Activated CD4-positive, alpha-beta memory T cell treated with anti-CD3 and anti-CD28 coated beads for 36 hours (primary cell): ENCODE measurements at regions not wholly inside any gene's neighbourhood (a gene's known extent, or its start where the extent isn't known, plus 50 kb on each side); places are given as distances from the start of the nearest gene placed in this dataset.

Source experiments
- CTCF ChIA-PET: fragments of 350-600 bp; sonication (Branson Sonifier 250); formaldehyde crosslinking; loops from one replicate; lab custom pipeline; 2021; ENCODE audit warnings: antibody characterized with exemption, inconsistent platforms; lab: Charles Lee
- POLR2A ChIA-PET: fragments of 350-600 bp; sonication (Branson Sonifier 250); formaldehyde crosslinking; loops from one replicate; lab custom pipeline; 2021; ENCODE audit warnings: antibody characterized with exemption; lab: Charles Lee
- DNase-seq: peaks from one replicate; pipeline ENCODE4 v3.0.0-alpha.2; 2020
- H3K27ac Mint-ChIP-seq: one replicate; pipeline ENCODE4 v1.8.0; 2021; ENCODE audit warnings: mixed read lengths
- H3K27me3 Mint-ChIP-seq: one replicate; pipeline ENCODE4 v1.8.0; 2021; ENCODE audit warnings: mixed read lengths
- H3K36me3 Mint-ChIP-seq: one replicate; pipeline ENCODE4 v1.8.0; 2021; ENCODE audit warnings: mixed read lengths
- H3K4me1 Mint-ChIP-seq: one replicate; pipeline ENCODE4 v1.8.0; 2021; ENCODE audit warnings: low read depth, mixed read lengths
- H3K4me3 Mint-ChIP-seq: one replicate; pipeline ENCODE4 v1.8.0; 2021; ENCODE audit warnings: mild to moderate bottlenecking, mixed read lengths
- H3K9me3 Mint-ChIP-seq: one replicate; pipeline ENCODE4 v1.8.0; 2021; ENCODE audit warnings: mixed read lengths
- intact Hi-C: fragments of 100-400 bp; cut with micrococcal nuclease; formaldehyde crosslinking; loops from one replicate; pipeline ENCODE4 v1.15.1; 2023

DNA sequence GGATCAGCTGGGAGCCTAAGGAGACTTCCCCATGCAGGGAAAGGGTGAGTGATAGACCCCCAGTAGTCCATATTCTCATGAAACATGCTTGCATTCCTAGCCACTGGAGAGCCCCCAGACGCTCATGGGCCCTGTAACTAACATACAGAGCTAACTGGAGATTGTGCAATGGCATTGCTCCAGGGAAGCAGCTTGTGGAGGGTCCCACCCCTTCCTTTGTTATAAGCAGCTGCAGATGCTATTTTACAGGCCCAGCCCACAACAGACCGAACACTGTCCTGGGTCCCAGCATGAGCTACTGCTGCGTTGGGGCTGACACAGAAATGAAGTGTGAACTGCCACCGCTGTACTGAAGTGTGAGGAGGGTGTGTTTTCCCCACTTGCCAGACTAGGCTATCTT lies 1465.7 kb upstream of the DIAPH2 start:
- ChIA-PET CTCF (no interaction called here), POLR2A (no interaction called here)
- intact Hi-C loops: no loop called here
- DNase-seq: no peak
- Mint-ChIP-seq H3K27ac (no peak overlapping the region), H3K27me3 (no peaks in the 10 kb centered on the region), H3K4me1 (no peaks in the 10 kb centered on the region), H3K4me3 (no peak overlapping the region), H3K36me3 (no peaks in the 10 kb centered on the region), H3K9me3 (no peaks in the 10 kb centered on the region)

DNA sequence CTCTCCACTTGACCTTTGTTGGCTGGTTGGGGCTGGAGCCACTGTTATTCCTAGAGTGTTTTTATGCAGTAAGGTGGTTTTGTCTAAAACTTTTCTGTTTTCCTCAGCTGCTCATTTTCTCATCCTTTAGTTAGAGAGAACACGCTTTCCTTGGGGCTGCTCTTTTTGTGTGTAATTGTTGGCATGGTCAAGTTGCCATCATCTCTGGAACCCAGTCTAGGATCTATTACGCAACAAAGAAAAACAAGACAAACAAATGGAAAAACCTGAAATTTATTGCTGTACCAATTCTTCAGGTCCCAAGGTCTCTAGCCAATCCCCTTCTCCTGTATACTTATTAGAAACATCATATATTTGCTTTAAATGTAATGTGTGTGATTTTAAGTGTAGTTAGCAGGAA lies 1436.3 kb upstream of the DIAPH2 start:
- H3K27ac Mint-ChIP-seq: no peak overlapping the region
- no peaks in the 10 kb centered on the region for H3K27me3 Mint-ChIP-seq
- H3K36me3 Mint-ChIP-seq: no peaks in the 10 kb centered on the region
- DNase-seq: no peak
- H3K4me1 Mint-ChIP-seq: no peaks in the 10 kb centered on the region
- ChIA-PET POLR2A (no interaction called here), CTCF (no interaction called here)
- intact Hi-C loops: no loop called here
- H3K4me3 Mint-ChIP-seq: no peak overlapping the region
- H3K9me3 Mint-ChIP-seq: peaks cover 7% of the 10 kb centered on the region

GRCh38 chrX:95290455-95290854 lies 1394.2 kb upstream of the DIAPH2 start:
- CTCF ChIA-PET: no interaction called here
- Mint-ChIP-seq H3K27me3 (no peaks in the 10 kb centered on the region), H3K9me3 (peaks cover 3% of the 10 kb centered on the region), H3K36me3 (no peaks in the 10 kb centered on the region), H3K27ac (no peak overlapping the region), H3K4me3 (no peak overlapping the region), H3K4me1 (no peaks in the 10 kb centered on the region)
- no peak for DNase-seq
- POLR2A ChIA-PET: no interaction called here
- intact Hi-C loops: no loop called here

DNA sequence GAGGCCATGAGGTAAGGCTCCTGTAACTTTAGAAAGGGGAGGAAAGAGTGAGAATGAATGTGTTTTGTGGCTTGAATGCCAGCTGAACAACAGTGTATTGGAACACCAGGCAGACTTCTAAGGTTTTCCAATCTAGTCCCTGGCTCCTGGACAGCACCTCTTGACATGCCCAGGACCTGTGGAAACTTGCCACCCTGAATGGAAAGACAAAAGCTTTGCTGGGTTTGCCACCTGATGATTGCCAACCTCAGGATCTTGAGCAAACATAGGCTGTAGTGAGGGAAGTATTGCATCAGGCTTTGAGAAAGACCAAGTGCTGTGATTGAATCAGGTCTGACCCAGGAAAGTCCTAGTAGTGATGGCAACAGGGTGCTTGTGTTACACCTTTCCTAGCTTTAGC lies 1393.1 kb upstream of the DIAPH2 start:
- no peaks in the 10 kb centered on the region for H3K36me3 Mint-ChIP-seq
- intact Hi-C loops: no loop called here
- H3K9me3 Mint-ChIP-seq: peaks cover 3% of the 10 kb centered on the region
- no peak overlapping the region for H3K4me3 Mint-ChIP-seq
- H3K27ac Mint-ChIP-seq: no peak overlapping the region
- POLR2A ChIA-PET: no interaction called here
- no peaks in the 10 kb centered on the region for H3K4me1 Mint-ChIP-seq
- DNase-seq: no peak
- CTCF ChIA-PET: no interaction called here
- H3K27me3 Mint-ChIP-seq: no peaks in the 10 kb centered on the region

DNA sequence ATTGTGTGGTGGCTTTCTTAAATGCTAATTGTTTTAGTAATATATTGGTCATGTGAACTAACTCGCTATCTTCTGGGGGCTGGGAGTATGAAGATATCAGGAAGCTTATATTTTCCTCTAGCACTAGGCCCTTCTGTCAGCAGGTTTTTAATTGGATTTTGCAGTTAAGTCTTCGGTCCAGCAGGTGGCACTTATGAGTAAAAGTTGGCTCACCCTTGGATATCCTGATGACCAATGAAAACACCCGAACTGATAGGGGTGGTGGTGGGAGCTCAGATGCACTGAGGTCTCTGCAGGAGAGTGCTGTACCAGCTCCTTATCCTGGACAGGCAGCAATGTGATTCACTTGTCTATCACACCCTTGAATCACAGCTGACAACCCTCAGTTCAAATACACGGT lies 1365.8 kb upstream of the DIAPH2 start:
- Mint-ChIP-seq H3K9me3 (no peaks in the 10 kb centered on the region), H3K27me3 (no peaks in the 10 kb centered on the region), H3K36me3 (no peaks in the 10 kb centered on the region), H3K27ac (no peak overlapping the region), H3K4me3 (no peak overlapping the region), H3K4me1 (no peaks in the 10 kb centered on the region)
- POLR2A ChIA-PET: no interaction called here
- CTCF ChIA-PET: interaction anchor here (0.6 kb wide), 1 partner anchor 22 kb away, joined by 3 read pairs; no protein-coding TSS in a partner anchor
- intact Hi-C loops: no loop called here
- no peak for DNase-seq

DNA sequence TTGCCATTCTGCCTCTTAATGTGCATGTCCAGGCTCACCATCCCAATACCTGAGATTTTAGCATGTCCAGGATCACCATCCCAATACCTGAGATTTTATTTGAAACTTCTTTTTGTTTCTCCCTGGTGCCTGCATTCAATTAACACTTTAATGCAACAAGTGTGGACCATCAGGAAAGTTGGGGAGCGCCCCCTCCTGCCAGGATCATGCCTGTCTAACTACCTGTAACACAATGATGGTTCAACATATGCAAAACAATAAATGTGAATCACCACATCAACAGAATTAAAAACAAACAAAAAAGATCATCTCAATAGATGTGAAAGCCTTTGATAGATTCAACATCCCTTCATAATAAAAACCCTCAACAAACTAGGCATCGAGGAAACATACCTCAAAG lies 1359.5 kb upstream of the DIAPH2 start:
- Mint-ChIP-seq H3K9me3 (no peaks in the 10 kb centered on the region), H3K27me3 (no peaks in the 10 kb centered on the region), H3K36me3 (no peaks in the 10 kb centered on the region), H3K4me1 (no peaks in the 10 kb centered on the region), H3K27ac (no peak overlapping the region), H3K4me3 (no peak overlapping the region)
- POLR2A ChIA-PET: no interaction called here
- no peak for DNase-seq
- CTCF ChIA-PET: no interaction called here
- intact Hi-C loops: no loop called here

- intact Hi-C loops: no loop called here
- CTCF ChIA-PET: no interaction called here
- no peak overlapping the region for H3K4me3 Mint-ChIP-seq
- no peak overlapping the region for H3K27ac Mint-ChIP-seq
- H3K36me3 Mint-ChIP-seq: no peaks in the 10 kb centered on the region
- H3K9me3 Mint-ChIP-seq: no peaks in the 10 kb centered on the region
- H3K4me1 Mint-ChIP-seq: no peaks in the 10 kb centered on the region
- no peaks in the 10 kb centered on the region for H3K27me3 Mint-ChIP-seq
- POLR2A ChIA-PET: no interaction called here
- DNase-seq: no peak
These were observed 1354.3 kb upstream of the DIAPH2 start for GRCh38 chrX:95330292-95330691.

GRCh38 chrX:95332530-95332929 lies 1352.1 kb upstream of the DIAPH2 start:
- no peak for DNase-seq
- no peaks in the 10 kb centered on the region for H3K27me3 Mint-ChIP-seq
- H3K4me3 Mint-ChIP-seq: no peak overlapping the region
- H3K36me3 Mint-ChIP-seq: no peaks in the 10 kb centered on the region
- no peak overlapping the region for H3K27ac Mint-ChIP-seq
- intact Hi-C loops: no loop called here
- no peaks in the 10 kb centered on the region for H3K9me3 Mint-ChIP-seq
- ChIA-PET CTCF (no interaction called here), POLR2A (no interaction called here)
- no peaks in the 10 kb centered on the region for H3K4me1 Mint-ChIP-seq

DNA sequence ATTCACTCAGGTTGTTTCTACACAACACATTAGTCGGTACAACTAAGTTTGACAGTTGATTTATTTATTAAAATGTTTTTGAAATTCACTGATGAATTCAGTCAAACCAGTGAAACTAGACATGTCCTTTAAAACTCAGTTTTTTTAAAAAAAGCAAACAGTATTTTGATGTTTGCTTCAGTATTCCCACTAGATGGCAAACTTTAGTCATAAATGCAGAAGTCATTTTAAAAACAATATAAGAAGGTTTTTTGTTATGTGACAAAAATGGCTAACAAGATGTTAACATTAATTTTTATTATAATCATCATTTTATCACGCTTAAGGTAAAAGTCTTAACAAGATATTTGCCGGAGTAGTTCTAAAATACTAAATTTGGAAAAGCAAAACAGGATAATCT lies 1337.8 kb upstream of the DIAPH2 start:
- ChIA-PET CTCF (no interaction called here), POLR2A (no interaction called here)
- intact Hi-C loops: no loop called here
- no peaks in the 10 kb centered on the region for H3K27me3 Mint-ChIP-seq
- no peak overlapping the region for H3K27ac Mint-ChIP-seq
- H3K36me3 Mint-ChIP-seq: no peaks in the 10 kb centered on the region
- no peak overlapping the region for H3K4me3 Mint-ChIP-seq
- no peak for DNase-seq
- no peaks in the 10 kb centered on the region for H3K9me3 Mint-ChIP-seq
- no peaks in the 10 kb centered on the region for H3K4me1 Mint-ChIP-seq

- no peaks in the 10 kb centered on the region for H3K4me1 Mint-ChIP-seq
- H3K9me3 Mint-ChIP-seq: no peaks in the 10 kb centered on the region
- ChIA-PET POLR2A (no interaction called here), CTCF (no interaction called here)
- intact Hi-C loops: no loop called here
- DNase-seq: no peak
- no peaks in the 10 kb centered on the region for H3K36me3 Mint-ChIP-seq
- H3K4me3 Mint-ChIP-seq: no peak overlapping the region
- H3K27me3 Mint-ChIP-seq: no peaks in the 10 kb centered on the region
- no peak overlapping the region for H3K27ac Mint-ChIP-seq
These were observed 1333.7 kb upstream of the DIAPH2 start for GRCh38 chrX:95350774-95351488.

DNA sequence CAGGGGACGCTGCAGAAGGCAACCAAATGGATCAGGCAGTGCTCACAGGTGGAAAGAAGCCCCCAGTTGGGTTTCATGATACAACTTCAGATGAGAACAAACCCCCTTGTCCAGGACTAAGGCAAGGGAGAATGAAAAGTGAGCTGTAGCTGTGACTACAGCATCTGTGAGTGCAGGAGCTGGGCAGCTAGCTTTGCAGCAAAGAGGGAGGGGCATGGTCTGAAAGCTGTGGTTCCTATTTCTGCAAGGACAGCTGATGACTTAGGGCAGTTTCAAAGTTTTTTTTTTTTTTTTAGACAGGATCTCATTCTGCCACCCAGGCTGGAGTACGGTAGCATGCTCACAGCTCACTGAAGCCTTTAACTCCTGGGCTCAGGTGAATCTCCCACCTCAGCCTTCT lies 1317.4 kb upstream of the DIAPH2 start:
- ChIA-PET CTCF (no interaction called here), POLR2A (no interaction called here)
- no peak overlapping the region for H3K27ac Mint-ChIP-seq
- H3K4me3 Mint-ChIP-seq: no peak overlapping the region
- no peak for DNase-seq
- H3K27me3 Mint-ChIP-seq: no peaks in the 10 kb centered on the region
- no peaks in the 10 kb centered on the region for H3K36me3 Mint-ChIP-seq
- intact Hi-C loops: no loop called here
- no peaks in the 10 kb centered on the region for H3K9me3 Mint-ChIP-seq
- H3K4me1 Mint-ChIP-seq: no peaks in the 10 kb centered on the region

DNA sequence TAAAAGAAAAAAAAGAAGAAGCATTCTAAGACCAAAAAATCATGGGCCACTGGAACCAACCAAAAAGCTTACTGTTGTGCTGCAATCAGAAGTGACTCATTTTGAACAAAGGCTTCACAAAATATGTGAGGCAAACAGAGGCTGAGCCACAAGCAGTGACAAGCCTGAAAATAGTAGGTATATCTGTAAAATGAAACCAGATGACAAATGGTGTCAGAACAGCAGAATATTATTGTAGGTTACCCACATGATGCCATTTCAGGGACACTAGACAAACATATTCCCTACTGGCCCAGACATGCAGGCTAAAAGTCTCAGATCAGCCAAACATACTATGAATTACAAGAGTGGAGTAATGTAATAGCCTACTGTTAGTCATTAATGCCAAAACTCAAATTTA lies 1301.8 kb upstream of the DIAPH2 start:
- H3K9me3 Mint-ChIP-seq: no peaks in the 10 kb centered on the region
- H3K27ac Mint-ChIP-seq: no peak overlapping the region
- no peaks in the 10 kb centered on the region for H3K27me3 Mint-ChIP-seq
- no peaks in the 10 kb centered on the region for H3K36me3 Mint-ChIP-seq
- H3K4me1 Mint-ChIP-seq: no peaks in the 10 kb centered on the region
- H3K4me3 Mint-ChIP-seq: no peak overlapping the region
- DNase-seq: no peak
- intact Hi-C loops: no loop called here
- CTCF ChIA-PET: no interaction called here
- POLR2A ChIA-PET: no interaction called here

DNA sequence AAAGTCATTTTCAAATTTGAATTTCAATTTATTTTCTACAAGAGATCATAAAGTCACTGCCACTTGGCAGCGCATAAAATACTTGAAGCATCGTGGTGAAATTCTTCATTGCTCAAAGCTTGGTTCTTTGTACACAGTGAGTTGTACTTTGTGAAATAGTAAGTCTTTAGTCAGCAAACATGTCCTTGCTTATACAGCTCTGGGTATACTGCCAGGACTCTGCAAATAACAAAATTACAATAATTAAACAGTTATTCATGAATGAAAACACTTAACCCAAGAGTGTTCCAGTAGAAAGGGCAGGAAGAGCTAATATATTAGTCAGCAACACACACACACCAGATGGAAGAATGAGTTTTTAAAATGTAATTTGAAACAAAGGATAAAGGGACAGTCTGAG lies 1300.9 kb upstream of the DIAPH2 start:
- Mint-ChIP-seq H3K27me3 (no peaks in the 10 kb centered on the region), H3K4me3 (no peak overlapping the region), H3K27ac (no peak overlapping the region), H3K9me3 (no peaks in the 10 kb centered on the region), H3K36me3 (no peaks in the 10 kb centered on the region), H3K4me1 (no peaks in the 10 kb centered on the region)
- intact Hi-C loops: no loop called here
- ChIA-PET POLR2A (no interaction called here), CTCF (no interaction called here)
- no peak for DNase-seq
